NK-92 treated with Interleukin-12 subunit alpha and Interleukin-12 subunit beta, amount 100 ng/mL, for 24 hours (cell line): ENCODE measurements at regions not wholly inside any gene's neighbourhood (a gene's known extent, or its start where the extent isn't known, plus 50 kb on each side); places are given as distances from the start of the nearest gene placed in this dataset.

Experiments used
- DNase-seq: peaks from one replicate; lab custom pipeline; 2025; lab: John Stamatoyannopoulos, UW

DNA sequence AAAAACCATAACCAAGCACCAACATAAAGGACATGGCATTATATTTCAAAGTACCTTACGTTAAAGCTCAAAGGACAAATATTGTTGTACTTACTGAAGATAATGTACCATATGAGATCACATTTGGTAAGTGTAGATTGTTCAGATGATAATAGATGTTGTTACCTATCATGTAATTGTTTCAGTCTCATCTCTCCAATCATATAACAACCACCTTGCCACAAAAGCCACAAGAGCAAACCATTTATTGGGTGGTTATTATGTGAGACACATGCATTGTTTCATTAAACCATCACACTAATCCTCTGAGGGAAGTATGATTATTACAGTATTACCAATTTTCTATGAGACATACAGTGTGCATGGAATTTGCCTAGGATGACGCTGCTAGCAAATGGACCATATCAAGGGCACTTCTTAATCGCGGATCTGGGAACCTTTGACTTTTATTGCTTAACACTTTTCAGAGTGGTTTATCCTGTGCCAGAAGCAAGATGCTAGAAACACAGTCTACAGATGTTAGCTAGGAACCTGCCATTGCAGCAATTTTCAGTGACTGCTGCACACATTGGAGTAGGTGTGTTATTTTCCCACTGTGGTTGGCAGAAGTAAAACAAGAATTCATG, 149.8 kb upstream of the AKIRIN2 start:
- no peak for DNase-seq

DNA sequence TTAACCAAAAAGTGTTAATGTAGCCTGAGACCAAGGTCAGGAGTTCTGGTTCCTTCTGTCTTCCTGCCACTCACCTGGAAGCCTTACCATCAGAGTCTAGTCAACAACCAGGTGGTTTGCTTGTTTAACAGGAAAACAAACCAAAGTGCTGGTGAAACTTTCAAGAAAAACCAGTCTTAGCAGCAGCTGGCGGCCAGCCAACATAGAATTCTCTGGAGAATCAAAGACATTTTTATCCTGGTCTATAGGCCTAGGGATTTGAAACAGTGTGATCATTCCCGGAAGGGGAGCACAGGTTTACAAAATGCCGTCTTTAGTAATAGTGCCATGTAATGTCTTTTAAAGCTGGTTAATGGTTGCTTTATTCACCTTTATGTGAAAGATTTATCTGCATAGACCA, 146.6 kb upstream of the AKIRIN2 start:
- DNase-seq, result no peak

DNA sequence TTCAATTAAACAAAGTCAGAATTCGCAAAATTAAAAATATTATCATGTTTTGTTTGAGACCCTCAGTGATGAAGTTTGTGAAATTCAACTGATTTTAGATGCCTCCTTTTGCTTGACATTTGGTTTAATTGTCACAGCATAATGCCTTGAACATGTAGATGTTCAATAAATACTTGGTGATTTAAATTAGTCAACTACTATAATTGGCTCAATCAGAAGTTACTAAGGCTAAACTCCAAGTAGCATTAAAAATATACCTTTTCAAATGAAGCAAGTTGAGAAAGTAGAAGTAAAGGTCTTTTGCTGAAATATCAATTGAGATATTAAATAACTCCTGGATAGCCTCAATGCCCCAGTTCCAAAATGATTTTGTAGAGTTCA, 145.8 kb upstream of the AKIRIN2 start:
- DNase-seq, result no peak

DNA sequence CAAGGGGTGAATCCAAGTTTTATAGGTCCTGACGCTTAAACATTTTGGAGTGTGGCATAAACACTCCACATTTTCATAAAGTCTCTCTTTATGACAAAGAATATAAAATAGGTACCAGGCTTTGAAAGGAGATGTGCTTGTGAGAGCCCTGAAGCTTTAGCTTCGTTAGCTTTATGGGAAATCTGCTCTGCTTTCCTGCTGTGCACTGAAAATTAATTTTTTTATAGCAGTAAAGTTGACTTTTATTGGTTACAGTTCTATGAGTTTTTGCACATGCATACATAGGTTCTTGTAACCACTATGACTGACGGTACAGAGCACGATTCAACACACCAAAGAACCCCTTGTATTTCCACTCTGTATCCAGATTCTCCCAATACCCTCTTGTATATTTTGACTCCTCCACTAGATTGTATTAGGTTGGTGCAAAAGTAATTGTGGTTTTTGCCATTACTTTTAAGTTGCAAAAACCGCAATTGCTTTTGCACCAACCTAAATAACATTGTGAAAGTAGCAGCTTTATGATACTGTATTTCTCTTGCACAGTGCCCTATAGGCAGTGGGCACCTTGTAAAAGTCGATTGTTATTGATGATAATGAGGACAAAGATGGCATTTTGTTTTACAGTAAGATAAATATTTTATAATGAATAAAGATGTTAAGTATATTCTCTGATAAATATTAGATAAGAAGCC, 145.2 kb upstream of the AKIRIN2 start:
- DNase-seq, result no peak

DNA sequence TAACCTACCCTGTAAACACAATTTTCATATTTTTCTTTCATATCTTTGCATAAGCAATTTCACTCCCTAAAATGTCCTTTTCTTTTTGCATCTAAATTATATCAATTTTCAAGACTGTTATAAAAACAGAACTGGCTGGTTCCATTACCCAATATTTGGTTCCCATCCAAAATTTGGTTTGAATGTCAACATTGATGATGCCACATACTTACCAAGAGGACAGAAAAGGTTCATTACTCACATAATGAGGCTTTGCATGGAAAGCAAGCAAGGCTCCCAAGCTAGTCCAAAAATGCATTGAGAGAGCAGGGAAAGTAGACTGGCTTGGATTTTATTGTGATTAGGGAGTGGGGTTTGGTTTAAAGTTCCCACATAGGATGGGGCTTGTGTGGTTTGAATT, 144.4 kb upstream of the AKIRIN2 start:
- DNase-seq, result no peak

DNA sequence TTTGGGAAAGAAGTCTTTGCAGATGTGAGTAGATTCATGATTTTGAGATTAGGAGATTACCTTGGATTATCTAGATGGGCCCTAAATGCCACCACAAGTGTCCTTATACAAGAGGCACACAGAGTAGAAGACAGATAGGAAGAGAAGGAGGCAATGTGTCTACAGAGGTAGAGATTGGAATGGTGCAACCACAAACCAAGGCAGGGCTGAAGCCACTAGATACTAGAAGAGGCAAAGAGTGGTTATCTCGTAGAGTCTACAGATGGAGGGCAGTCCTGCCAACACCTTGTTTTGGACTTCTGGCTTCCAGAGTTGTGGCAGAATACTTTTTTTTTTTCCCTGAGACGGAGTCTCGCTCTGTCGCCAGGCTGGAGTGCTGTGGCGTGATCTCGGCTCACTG, 138.3 kb upstream of the AKIRIN2 start:
- no peak for DNase-seq

DNA sequence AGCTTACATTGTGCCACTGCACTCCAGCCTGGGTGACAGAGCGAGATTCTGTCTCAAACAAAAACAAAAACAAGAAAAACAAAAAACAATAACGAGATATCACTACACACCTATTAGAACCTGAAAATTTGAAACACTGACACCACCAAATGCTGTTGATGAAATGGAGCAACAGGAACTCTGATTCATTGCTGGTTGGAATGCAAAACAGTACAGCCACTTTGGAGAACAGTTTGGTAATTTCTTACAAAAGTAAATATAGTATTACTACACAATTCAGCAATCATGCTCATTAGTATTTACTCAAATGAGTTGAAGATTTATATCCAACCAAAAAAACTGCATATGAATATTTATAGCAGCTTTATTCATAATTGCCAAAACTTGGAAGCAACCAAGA, 135.8 kb upstream of the AKIRIN2 start:
- DNase-seq, result no peak

DNA sequence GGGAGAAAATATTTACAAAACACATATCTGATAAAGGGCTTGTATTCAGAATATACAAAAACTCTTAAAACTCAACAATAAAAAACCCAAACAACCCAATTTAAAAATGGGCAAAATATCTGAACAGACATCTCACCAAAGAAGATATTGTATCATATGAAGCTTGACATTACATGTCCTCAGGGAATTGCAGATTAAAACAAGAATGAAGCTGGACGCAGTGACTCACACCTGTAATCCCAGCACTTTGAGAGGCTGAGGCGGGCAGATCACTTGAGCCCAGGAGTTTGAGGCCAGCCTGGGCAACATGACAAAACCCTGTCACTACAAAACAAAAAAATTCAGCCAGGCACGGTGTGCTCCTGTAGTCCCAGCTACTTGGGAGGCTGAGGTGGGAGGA, 135.4 kb upstream of the AKIRIN2 start:
- DNase-seq, result no peak

DNA sequence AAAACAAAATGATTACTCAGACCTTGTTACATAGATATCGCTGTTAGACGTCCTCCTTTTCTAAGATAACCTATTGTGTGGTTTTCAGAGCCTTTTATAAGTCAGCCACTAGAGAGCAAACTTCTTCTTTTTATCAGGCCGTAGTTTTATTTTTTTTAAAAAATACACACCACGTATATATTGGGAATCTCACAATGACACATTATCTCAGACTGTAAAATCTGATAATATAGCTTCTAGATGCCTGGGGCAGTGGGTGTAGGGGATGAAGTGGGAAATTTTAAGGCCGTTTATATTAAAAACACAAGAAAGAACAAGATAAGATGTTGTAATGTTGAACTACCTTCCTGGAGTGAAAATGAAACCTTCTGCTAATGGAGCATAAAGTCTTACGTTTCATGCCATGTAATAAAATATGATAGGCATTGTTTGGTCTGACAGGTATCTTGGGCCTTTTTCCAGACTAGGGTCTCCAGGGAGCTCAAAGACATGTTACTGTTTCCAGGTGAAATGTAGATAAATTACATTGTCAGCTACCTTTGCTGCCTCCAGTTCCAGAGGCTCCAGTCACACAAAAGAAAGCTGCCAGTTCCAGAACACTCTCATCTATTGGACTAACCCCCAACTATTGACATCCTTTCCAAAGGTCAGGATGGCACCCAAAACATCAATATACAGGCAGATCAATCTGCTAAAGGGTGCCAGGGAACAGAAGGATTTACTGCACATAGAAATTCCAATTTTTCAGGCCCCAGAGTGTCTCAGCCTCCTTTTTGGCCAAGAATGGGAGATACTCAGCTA, 130.2 kb upstream of the AKIRIN2 start:
- no peak for DNase-seq

DNA sequence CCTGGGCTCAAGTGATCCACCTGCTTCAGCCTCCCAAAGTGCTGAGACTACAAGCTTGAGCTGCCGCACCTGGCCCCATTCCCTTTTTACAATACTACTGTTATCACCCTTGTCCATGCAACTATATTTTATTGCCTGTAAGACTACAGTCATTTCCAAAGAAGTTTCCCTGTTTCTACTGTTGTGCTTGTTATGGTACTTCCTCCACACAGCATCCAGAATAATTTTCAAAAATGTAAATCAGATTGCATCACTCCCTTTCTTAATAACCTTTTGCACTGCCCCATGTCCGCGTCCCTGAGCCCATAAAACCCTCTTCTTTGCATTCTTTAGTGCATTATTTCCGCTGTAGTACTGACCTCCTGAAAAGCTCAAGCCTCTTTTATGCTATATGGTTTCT, 128.9 kb upstream of the AKIRIN2 start:
- no peak for DNase-seq

DNA sequence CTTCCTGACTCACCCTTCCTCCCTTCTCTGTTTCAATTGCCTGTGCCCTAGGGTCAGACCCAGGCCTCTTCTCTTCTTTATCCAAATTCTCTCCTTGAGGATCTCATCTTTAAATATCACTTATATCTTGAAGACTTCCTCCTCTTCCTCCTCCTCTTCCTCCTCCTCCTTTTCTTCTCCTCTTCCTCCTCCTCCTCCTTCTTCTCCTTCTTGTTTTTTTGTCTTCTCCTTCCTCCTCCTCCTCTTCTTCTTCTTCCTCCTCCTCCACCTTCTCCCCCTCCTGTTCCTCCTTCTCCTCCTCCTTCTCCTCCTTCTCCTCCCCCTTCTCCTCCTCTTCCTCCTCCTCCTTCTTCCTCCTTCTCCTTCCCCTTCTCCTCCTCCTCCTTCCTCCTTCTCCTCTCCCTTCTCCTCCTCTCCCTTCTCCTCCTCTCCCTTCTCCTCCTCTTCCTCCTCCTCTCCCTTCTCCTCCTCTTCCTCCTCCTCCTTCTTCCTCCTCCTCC, 127.6 kb upstream of the AKIRIN2 start:
- no peak for DNase-seq

DNA sequence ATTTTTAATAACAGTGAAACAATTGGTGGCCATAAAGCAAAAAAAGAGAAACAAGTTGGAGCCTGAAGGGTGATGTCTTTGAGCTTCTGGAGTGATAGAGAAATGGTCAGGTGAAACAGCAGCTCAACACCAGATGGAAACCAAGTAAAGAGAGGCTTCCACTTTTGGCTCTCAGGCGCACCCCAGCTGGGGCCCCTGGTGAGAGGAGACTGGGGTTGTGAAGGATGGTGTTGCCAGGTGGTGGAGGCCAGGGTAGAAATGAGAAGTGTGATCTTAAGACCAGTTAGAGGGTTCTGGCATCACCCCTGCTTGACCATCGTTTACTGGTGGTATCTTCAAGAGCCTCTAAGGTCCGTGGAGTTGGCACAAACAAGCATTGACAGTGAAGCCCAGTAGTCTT, 126.0 kb upstream of the AKIRIN2 start:
- DNase-seq, result no peak

DNA sequence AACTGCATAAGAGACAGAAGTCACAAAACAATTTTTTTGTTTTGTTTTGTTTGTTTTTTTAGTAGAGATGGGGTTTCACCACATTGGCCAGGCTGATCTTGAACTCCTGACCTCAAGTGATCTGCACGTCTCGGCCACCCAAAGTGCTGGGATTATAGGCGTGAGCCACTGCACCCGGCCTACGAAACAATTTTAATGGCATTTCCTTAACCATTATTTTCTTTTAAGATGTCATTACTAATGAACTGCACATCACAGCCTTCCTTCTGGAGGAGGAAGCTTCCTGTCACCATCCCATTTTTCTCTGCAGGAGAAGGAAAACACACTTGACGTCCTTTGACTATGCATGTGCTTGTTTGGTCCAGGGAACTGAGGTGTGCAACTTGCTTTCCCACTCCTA, 125.3 kb upstream of the AKIRIN2 start:
- DNase-seq, result no peak

DNA sequence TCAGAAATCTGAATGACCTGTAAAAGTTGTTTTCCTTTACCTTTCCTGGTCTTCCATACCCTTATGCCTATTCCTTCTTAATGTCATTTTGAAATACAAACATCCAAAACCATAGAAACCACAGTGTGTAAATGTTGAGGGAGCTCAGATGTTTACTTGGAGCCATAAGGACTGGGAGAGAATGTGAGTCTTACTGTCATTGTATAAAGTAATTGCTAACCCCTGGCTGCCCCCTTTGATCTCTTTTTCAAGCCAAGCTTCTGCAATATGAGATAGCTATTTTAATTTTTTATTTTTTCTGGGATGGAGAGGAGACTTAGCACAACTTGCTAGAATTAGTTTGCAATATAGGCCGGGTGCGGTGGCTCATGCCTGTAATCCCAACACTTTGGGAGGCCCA, 124.4 kb upstream of the AKIRIN2 start:
- no peak for DNase-seq

DNA sequence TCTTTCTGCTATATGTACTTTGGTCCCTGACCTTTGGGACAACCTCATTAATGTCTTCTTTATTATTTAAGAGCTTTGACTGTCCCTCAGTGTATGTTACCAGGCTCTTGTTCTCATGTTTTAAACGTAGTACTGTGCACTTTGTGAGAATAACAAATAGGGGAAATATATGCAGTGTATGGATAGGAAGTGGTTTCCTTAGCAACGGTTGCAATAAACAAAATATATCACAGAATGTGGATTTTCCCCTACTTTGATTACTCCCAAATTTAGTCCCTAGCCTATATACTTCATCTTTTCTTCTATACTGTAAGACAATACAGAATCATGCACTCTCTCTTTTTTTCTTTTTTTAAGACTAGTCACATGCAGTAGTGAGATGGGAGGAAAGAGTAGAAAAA, 123.8 kb upstream of the AKIRIN2 start:
- DNase-seq, result no peak

DNA sequence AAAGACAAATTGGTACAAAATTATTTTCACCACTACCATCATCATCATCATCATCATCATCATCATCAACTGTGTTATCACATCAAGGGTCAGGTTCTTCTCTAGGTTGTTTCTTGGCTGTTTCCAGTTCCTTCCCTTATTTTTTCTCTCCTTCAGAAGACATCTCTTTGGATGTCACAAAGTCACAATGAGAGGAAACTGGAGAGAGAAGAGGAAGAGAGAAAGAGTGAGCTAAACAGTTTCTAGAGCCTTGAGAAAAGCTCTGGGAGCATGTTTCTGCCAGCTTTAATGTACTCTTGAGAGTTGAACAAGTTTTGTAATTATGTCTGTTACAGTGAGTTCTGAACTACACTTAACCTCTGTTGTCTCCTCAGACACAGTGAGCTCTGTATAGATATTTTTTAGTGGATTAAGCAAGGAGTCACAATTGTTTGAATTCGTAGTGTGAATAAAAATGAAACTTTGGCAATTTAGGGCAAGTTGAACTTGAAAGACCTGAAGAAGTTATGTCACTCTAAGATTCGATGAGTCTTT, 123.0 kb upstream of the AKIRIN2 start:
- no peak for DNase-seq

DNA sequence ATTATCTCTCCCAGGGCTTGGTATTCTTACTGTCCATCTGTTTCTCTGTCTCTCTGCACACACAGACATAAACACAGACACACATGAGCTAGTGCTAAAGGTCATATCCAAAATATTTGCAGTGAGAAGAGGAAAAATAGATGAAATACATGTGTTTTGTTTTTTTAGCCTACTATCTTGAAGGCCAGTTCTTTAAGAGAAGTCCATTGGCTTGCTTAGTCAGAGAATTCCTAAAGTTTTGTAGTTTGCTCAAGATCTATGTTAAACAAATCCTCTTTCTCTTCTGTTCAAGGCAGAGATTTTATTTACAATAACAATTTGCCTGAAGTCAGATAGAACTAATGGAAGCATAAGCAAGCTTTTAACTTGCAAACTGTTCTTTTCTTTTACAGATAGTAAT, 120.0 kb upstream of the AKIRIN2 start:
- DNase-seq, result no peak

DNA sequence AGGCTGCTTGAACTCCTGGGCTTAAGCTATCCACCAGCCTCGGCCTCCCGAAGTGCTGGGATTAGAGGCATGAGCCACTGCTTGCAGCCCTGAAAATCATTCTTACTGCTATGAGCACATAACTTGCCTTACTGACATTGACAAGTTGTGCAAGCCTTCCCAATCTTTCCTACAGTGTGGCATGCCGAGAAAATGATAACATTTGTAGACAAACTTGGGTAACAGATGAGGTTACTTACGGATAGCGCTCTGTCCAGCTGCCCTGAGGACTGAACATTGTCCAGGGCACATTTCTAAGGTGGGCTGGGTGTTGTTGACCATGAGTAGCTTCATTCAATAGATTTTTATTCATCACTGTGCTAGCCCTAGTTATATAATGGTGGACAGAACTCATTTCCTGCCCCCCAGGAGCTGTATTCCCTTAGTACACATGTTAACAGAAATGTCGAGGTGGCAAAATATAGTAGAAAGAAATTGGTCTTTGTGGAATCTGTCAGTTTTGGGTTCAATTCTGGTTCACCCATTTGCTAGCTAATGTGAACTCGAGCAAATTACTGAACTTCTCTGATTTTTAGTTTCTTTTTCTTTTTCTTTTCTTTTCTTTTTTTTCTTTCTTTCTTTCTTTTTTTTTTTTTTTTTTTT, 118.4 kb upstream of the AKIRIN2 start:
- DNase-seq, result no peak

DNA sequence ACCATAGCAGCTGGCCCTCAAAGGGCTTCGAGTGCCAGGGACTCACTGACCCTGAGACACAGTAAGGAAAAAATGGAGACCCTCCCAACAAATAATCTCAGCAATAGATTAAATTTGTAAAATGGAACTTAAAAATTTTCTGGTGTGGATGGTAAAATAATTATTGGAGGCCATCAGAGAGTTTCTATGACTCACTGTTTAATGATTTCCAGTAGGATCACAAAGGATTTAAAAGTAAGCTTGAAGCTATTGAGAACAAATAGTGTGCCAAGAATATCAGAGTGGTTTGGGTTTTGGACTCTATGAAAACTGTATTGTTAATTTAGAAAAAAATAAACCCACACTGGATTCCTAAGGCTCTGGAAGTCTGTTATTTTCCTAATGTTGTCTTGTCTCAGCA, 115.2 kb upstream of the AKIRIN2 start:
- DNase-seq, result no peak

DNA sequence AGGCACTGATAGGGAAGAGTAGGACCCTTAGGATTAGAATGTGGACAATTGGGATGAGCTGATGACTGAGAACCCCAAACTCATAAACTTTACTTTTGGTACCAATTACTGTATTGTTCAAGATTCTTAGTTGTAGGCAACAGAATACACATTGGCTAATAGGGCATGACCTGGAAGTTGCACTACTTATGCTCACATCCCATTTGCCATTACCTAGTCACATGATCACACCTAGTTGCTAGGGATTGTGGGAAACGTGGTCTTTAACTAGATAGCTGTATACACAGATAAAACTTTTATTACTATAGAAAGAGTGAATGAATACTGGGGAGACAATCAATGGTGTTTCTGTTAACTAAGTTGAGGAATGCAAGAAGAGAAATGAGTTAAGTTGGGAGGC, 113.4 kb upstream of the AKIRIN2 start:
- DNase-seq, result no peak

DNA sequence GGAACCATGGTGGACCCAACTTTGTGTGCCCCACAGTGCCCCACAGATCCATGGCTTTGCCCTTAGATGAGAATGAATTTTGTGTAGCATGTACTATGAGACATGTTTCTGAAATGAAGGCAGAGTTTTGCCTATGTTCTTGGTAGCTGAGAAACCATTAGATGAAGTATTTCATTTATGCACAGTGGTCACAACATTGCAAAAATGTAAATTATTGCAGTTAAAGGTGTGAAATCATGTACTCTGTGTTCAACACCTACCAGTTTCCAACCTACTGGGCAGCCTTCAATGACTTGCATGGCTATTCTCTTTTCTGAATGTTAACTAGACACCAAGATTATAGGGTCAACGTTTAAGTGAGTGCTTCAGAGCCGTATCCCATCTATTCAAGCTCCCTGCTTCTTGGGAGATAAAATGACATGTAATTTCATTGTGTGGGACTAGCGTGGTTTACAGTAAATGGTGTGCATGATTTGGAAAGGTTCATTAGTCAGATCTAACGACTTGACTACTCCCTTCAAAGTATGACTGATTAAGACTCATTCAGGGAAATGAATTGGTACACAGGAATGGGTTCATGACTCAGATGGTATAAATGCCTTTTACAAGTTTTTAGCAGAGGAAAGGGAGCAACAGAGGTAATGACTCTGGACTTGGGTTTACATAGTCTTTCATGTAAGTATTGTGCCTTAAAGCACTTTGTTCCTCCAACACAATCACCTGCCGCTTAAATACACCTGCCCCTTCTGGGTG, 106.1 kb upstream of the AKIRIN2 start:
- DNase-seq, result no peak

DNA sequence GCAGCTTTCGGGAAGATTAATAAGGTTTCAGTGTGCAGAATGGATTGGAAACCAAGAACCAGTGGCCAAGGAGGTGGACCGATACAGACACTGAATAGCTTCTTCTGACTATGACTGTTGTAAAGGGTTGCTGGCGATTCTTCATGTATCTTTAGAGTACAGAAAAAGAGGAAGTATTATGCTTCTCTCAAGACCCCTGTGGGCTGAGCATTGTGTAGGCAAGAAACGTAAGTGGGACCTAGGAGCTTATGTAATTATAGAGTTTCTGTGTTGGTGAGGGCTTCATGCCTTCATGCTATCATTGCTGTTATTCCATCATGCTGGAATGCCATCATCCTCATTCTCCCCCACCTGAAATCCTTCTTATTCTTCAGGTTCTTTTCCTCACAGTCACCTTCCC, 105.4 kb upstream of the AKIRIN2 start:
- DNase-seq, result no peak
